A673 (cell line): ENCODE measurements at regions not wholly inside any gene's neighbourhood (a gene's known extent, or its start where the extent isn't known, plus 50 kb on each side); places are given as distances from the start of the nearest gene placed in this dataset.

ENCODE experiments used
- CTCF ChIP-seq: fragments of 300-800, 200-600 bp; sonication (generic); conservative IDR thresholded peaks from 2 replicates; pipeline ENCODE4 v1.5.1; 2017; ENCODE audit warnings: low read depth, mild to moderate bottlenecking, antibody characterized with exemption, low read length, moderate library complexity, mixed read lengths
- EZH2 ChIP-seq: fragments of 200-600 bp; sonication (generic); IDR thresholded peaks from 2 replicates; pipeline ENCODE4 v1.6.1; 2017; ENCODE audit warnings: borderline replicate concordance, low read depth, mild to moderate bottlenecking, mixed read lengths, antibody characterized with exemption, low read length; ENCODE audit not compliant: poor library complexity, severe bottlenecking

- TF ChIP-seq CTCF (no peak), EZH2 (no peak)
Observed at GRCh38 chr7:85508642-85509410, 322.0 kb upstream of the SEMA3D start.
